Calu3 (cell line): ENCODE measurements at regions not wholly inside any gene's neighbourhood (a gene's known extent, or its start where the extent isn't known, plus 50 kb on each side); places are given as distances from the start of the nearest gene placed in this dataset.

Experiments used
- BruUV-seq: library from RNA; stranded (reverse); fragments of 400-500 nt; replicated peaks from 2 replicates; lab custom pipeline; 2021; lab: Mats Ljungman, UMichigan
- CTCF ChIA-PET: fragments of 300-600 bp; sonication (Branson Sonifier 250); formaldehyde crosslinking; loops from one replicate; lab custom pipeline; 2022; ENCODE audit warnings: antibody characterized with exemption; lab: Charles Lee
- DNase-seq: peaks from one replicate; pipeline ENCODE4 v3.0.0; 2022
- H3K27ac Mint-ChIP-seq: one replicate; pipeline ENCODE4 v1.8.0; 2022; ENCODE audit warnings: mixed read lengths; ENCODE audit not compliant: unreplicated experiment
- H3K27me3 Mint-ChIP-seq: one replicate; pipeline ENCODE4 v1.8.0; 2022; ENCODE audit warnings: mixed read lengths; ENCODE audit not compliant: unreplicated experiment
- H3K36me3 Mint-ChIP-seq: one replicate; pipeline ENCODE4 v1.8.0; 2022; ENCODE audit warnings: mild to moderate bottlenecking, moderate library complexity, mixed read lengths; ENCODE audit not compliant: insufficient read depth, unreplicated experiment
- H3K4me1 Mint-ChIP-seq: one replicate; pipeline ENCODE4 v1.8.0; 2022; ENCODE audit warnings: mild to moderate bottlenecking, low read depth, mixed read lengths; ENCODE audit not compliant: unreplicated experiment
- H3K4me3 Mint-ChIP-seq: one replicate; pipeline ENCODE4 v1.8.0; 2022; ENCODE audit warnings: mild to moderate bottlenecking, low read depth, moderate library complexity, mixed read lengths; ENCODE audit not compliant: unreplicated experiment
- H3K9me3 Mint-ChIP-seq: one replicate; pipeline ENCODE4 v1.8.0; 2022; ENCODE audit warnings: low read depth, mixed read lengths; ENCODE audit not compliant: unreplicated experiment
- intact Hi-C: fragments of 100-400 bp; cut with micrococcal nuclease; formaldehyde crosslinking; loops from one replicate; pipeline ENCODE4 v1.10.0; 2022; ENCODE audit not compliant: unreplicated experiment
- TF ChIP-seq, protein P1 (sequence below): fragments of 200-600 bp; IDR thresholded peaks from one replicate; pipeline ENCODE4 v1.8.0; 2022; ENCODE audit warnings: antibody characterized with exemption; ENCODE audit not compliant: unreplicated experiment

- no peak overlapping the region for H3K27ac Mint-ChIP-seq
- H3K4me1 Mint-ChIP-seq, result no peaks in the 10 kb centered on the region
- H3K9me3 Mint-ChIP-seq, result no peaks in the 10 kb centered on the region
- H3K4me3 Mint-ChIP-seq, result no peak overlapping the region
- TF ChIP-seq, protein P1, sequence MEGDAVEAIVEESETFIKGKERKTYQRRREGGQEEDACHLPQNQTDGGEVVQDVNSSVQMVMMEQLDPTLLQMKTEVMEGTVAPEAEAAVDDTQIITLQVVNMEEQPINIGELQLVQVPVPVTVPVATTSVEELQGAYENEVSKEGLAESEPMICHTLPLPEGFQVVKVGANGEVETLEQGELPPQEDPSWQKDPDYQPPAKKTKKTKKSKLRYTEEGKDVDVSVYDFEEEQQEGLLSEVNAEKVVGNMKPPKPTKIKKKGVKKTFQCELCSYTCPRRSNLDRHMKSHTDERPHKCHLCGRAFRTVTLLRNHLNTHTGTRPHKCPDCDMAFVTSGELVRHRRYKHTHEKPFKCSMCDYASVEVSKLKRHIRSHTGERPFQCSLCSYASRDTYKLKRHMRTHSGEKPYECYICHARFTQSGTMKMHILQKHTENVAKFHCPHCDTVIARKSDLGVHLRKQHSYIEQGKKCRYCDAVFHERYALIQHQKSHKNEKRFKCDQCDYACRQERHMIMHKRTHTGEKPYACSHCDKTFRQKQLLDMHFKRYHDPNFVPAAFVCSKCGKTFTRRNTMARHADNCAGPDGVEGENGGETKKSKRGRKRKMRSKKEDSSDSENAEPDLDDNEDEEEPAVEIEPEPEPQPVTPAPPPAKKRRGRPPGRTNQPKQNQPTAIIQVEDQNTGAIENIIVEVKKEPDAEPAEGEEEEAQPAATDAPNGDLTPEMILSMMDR, result no peak
- CTCF ChIA-PET, result interaction anchor here (1.1 kb wide), 1 partner anchor 9 kb away, joined by 3 read pairs; no protein-coding TSS in a partner anchor
- H3K36me3 Mint-ChIP-seq, result no peaks in the 10 kb centered on the region
- DNase-seq, result no peak
- intact Hi-C loops, result no loop called here
- BruUV-seq, result no TSS peak
- peaks cover 13% of the 10 kb centered on the region for H3K27me3 Mint-ChIP-seq
Measured at GRCh38 chr7:25907214-25907613, 244.8 kb upstream of the NFE2L3 start.

GRCh38 chr7:25907731-25908130, 244.3 kb upstream of the NFE2L3 start:
- TF ChIP-seq, protein P1, result no peak
- no peak for DNase-seq
- no peak overlapping the region for H3K4me3 Mint-ChIP-seq
- H3K36me3 Mint-ChIP-seq, result no peaks in the 10 kb centered on the region
- no peaks in the 10 kb centered on the region for H3K4me1 Mint-ChIP-seq
- intact Hi-C loops, result no loop called here
- BruUV-seq, result no TSS peak
- CTCF ChIA-PET, result interaction anchor here (1.1 kb wide), 1 partner anchor 9 kb away, joined by 3 read pairs; no protein-coding TSS in a partner anchor
- no peak overlapping the region for H3K27ac Mint-ChIP-seq
- H3K9me3 Mint-ChIP-seq, result no peaks in the 10 kb centered on the region
- peaks cover 13% of the 10 kb centered on the region for H3K27me3 Mint-ChIP-seq

DNA sequence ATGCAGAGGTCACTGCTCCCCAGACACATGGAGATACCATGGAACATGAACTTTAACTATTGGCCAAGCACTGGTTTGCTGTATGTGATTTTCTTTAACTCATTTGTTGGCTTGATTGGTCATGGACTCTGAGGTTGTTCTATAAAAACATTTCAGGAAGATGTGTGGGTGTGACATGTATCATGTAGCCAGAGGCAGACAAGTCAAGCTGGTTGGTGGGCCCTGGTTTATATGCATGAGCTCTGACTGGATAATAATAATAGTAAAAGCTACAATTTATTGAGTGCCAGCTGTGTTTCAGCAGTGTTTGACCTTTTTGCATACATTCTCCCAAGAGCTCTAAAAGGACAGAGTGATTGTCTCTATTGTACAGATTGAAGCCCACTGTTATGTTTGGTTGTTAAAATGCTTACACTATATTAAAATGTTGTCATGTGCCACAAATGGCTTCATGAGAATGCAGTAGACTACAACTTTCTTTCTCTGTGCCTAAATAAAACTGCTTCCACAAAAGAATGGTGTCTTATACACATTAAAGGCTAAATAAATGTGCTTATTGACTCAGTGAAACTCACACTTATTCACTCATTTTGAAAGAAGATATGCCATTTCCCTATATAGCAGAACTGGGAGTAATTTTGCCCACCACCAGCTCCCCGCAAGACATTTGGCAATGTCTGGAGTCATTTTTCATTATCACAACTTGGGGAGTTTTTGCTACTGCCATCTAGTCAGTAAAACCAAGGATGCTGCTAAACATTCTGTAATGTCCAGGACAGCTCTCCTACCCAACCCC, 243.6 kb upstream of the NFE2L3 start:
- TF ChIP-seq, protein P1, result no peak
- H3K9me3 Mint-ChIP-seq, result no peaks in the 10 kb centered on the region
- DNase-seq, result no peak
- no peak overlapping the region for H3K4me3 Mint-ChIP-seq
- peaks cover 13% of the 10 kb centered on the region for H3K27me3 Mint-ChIP-seq
- no peaks in the 10 kb centered on the region for H3K36me3 Mint-ChIP-seq
- BruUV-seq, result no TSS peak
- H3K4me1 Mint-ChIP-seq, result no peaks in the 10 kb centered on the region
- intact Hi-C loops, result no loop called here
- CTCF ChIA-PET, result interaction anchor here (1.4 kb wide), 1 partner anchor 15 kb away, joined by 6 read pairs; no protein-coding TSS in a partner anchor
- H3K27ac Mint-ChIP-seq, result no peak overlapping the region

- no peaks in the 10 kb centered on the region for H3K9me3 Mint-ChIP-seq
- H3K27ac Mint-ChIP-seq, result no peak overlapping the region
- intact Hi-C loops, result no loop called here
- TF ChIP-seq, protein P1, result no peak
- no peak for DNase-seq
- no peaks in the 10 kb centered on the region for H3K4me1 Mint-ChIP-seq
- CTCF ChIA-PET, result interaction anchor here (0.7 kb wide), 1 partner anchor 76 kb away, joined by 4 read pairs; no protein-coding TSS in a partner anchor
- BruUV-seq, result no TSS peak
- H3K4me3 Mint-ChIP-seq, result no peak overlapping the region
- no peaks in the 10 kb centered on the region for H3K36me3 Mint-ChIP-seq
- peaks cover 42% of the 10 kb centered on the region for H3K27me3 Mint-ChIP-seq
Measured at GRCh38 chr7:25911738-25912607, 240.0 kb upstream of the NFE2L3 start.
